ENCODE measurements at regions not wholly inside any gene's neighbourhood (a gene's known extent, or its start where the extent isn't known, plus 50 kb on each side); places are given as distances from the start of the nearest gene placed in this dataset.

GRCh38 chr4:60443796-60444195 is 756.3 kb upstream of the ADGRL3 start:
- DNase-seq (ENCODE audit: low read depth), result no peak
- TF ChIP-seq, protein P1, sequence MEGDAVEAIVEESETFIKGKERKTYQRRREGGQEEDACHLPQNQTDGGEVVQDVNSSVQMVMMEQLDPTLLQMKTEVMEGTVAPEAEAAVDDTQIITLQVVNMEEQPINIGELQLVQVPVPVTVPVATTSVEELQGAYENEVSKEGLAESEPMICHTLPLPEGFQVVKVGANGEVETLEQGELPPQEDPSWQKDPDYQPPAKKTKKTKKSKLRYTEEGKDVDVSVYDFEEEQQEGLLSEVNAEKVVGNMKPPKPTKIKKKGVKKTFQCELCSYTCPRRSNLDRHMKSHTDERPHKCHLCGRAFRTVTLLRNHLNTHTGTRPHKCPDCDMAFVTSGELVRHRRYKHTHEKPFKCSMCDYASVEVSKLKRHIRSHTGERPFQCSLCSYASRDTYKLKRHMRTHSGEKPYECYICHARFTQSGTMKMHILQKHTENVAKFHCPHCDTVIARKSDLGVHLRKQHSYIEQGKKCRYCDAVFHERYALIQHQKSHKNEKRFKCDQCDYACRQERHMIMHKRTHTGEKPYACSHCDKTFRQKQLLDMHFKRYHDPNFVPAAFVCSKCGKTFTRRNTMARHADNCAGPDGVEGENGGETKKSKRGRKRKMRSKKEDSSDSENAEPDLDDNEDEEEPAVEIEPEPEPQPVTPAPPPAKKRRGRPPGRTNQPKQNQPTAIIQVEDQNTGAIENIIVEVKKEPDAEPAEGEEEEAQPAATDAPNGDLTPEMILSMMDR (IDR thresholded peaks at IDR 0.05; ENCODE audit: insufficient read depth, low read depth, low read length), result no peak
- no peak overlapping the region for H3K4me3 ChIP-seq (ENCODE audit: low read depth, low read length)

GRCh38 chr4:60450054-60450453 is 750.1 kb upstream of the ADGRL3 start:
- no peak for DNase-seq (ENCODE audit: low read depth)
- TF ChIP-seq, protein P1 (IDR thresholded peaks at IDR 0.05; ENCODE audit: insufficient read depth, low read depth, low read length), result no peak
- H3K4me3 ChIP-seq (ENCODE audit: low read depth, low read length), result no peak overlapping the region

- DNase-seq (ENCODE audit: low read depth), result no peak
- TF ChIP-seq, protein P1 (IDR thresholded peaks at IDR 0.05; ENCODE audit: insufficient read depth, low read depth, low read length), result no peak
- H3K4me3 ChIP-seq (ENCODE audit: low read depth, low read length), result no peak overlapping the region
Measured at GRCh38 chr4:60452266-60452665, 747.9 kb upstream of the ADGRL3 start.

- DNase-seq (ENCODE audit: low read depth), result no peak
- no peak overlapping the region for H3K4me3 ChIP-seq (ENCODE audit: low read depth, low read length)
- TF ChIP-seq, protein P1 (IDR thresholded peaks at IDR 0.05; ENCODE audit: insufficient read depth, low read depth, low read length), result no peak
Measured at GRCh38 chr4:60455380-60455779, 744.7 kb upstream of the ADGRL3 start.

DNA sequence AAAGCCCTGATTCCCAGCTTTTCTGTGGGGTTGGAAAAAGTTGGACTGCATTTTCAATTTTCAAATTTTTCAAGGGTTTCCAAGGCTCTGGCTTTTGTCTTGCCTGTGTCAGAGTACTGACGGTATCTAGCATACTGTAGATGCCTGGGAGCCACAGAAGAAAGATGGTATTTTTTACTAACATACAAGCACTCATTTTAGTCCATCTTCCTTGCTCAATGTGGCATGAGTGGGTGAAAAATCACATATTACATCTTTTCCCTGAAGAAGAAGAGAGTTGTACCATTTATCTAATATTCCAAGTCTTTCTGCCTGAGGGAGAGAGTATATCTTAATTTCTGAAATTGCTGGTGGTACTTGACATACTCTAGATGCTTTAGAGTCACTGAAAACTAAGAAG is 738.6 kb upstream of the ADGRL3 start:
- no peak overlapping the region for H3K4me3 ChIP-seq (ENCODE audit: low read depth, low read length)
- DNase-seq (ENCODE audit: low read depth), result no peak
- TF ChIP-seq, protein P1 (IDR thresholded peaks at IDR 0.05; ENCODE audit: insufficient read depth, low read depth, low read length), result no peak

GRCh38 chr4:60463857-60464502 is 736.1 kb upstream of the ADGRL3 start:
- H3K4me3 ChIP-seq (ENCODE audit: low read depth, low read length), result no peak overlapping the region
- TF ChIP-seq, protein P1 (IDR thresholded peaks at IDR 0.05; ENCODE audit: insufficient read depth, low read depth, low read length), result peak; percentile 20
- no peak for DNase-seq (ENCODE audit: low read depth)

DNA sequence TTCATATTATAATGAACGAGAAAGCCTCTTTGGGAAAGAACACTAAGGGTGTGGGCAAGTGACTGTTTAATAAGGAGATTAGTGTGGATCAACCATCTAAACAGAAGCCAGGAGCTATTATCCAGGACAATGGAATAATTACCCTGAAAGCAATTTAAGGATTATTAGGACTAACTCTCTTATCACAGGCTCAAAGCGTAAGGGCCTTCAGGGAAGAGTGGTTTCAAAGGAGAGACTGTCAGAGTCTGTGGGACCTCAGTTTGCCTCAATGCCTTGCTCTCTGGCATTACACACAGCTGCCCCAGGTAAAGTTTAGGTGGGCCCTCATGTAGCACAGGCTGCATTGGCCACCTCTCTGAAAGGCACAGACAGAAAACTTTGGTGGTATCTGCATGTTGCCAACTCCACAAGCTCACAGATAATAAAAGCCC is 717.2 kb upstream of the ADGRL3 start:
- TF ChIP-seq, protein P1 (IDR thresholded peaks at IDR 0.05; ENCODE audit: insufficient read depth, low read depth, low read length), result no peak
- no peak for DNase-seq (ENCODE audit: low read depth)
- no peak overlapping the region for H3K4me3 ChIP-seq (ENCODE audit: low read depth, low read length)

Data from fibroblast of villous mesenchyme (primary cell).